SJCRH30 (cell line): ENCODE measurements at regions not wholly inside any gene's neighbourhood (a gene's known extent, or its start where the extent isn't known, plus 50 kb on each side); places are given as distances from the start of the nearest gene placed in this dataset.
A peak's percentile ranks its signal among the peaks of the same experiment; 100 is the strongest.
"Not testable (repeated sequence)": the region's sequence is repeated elsewhere in the genome, so short reads cannot be mapped to it uniquely, and the experiment has no call there.

Source experiments
- DNase-seq, 2 experiments: peaks; one replicate each; pipeline ENCODE4 v3.0.0-alpha.2; 2015 to 2020
- H3K27ac ChIP-seq: fragments of 250-450 bp; sonication (Bioruptor Pico); 2 replicates; pipeline ENCODE4 v1.5.1; 2020; ENCODE audit warnings: mild to moderate bottlenecking, moderate library complexity
- H3K27me3 ChIP-seq: fragments of 250-450 bp; sonication (Bioruptor Pico); 2 replicates; pipeline ENCODE4 v1.5.1; 2020; ENCODE audit warnings: mild to moderate bottlenecking, moderate library complexity
- H3K36me3 ChIP-seq: fragments of 250-450 bp; sonication (Bioruptor Pico); 2 replicates; pipeline ENCODE4 v1.5.1; 2020; ENCODE audit warnings: mild to moderate bottlenecking, moderate library complexity
- H3K4me1 ChIP-seq: fragments of 250-450 bp; sonication (Bioruptor Pico); 2 replicates; pipeline ENCODE4 v1.5.1; 2020; ENCODE audit warnings: mild to moderate bottlenecking, moderate library complexity
- H3K4me3 ChIP-seq: fragments of 250-450 bp; sonication (Bioruptor Pico); 2 replicates; pipeline ENCODE4 v1.5.1; 2020; ENCODE audit warnings: mild to moderate bottlenecking, moderate library complexity
- H3K9me3 ChIP-seq: fragments of 250-450 bp; sonication (Bioruptor Pico); replicated peaks from 2 replicates; pipeline ENCODE4 v1.5.1; 2020; ENCODE audit warnings: mild to moderate bottlenecking, moderate library complexity

- H3K4me1 ChIP-seq = no peaks in the 10 kb centered on the region
- H3K27me3 ChIP-seq = no peaks in the 10 kb centered on the region
- H3K36me3 ChIP-seq = no peaks in the 10 kb centered on the region
- H3K27ac ChIP-seq = no peak overlapping the region
- H3K9me3 ChIP-seq = no peaks in the 10 kb centered on the region
- DNase-seq = no peak
- H3K4me3 ChIP-seq = no peak overlapping the region
These were observed 183.4 kb downstream of the GNAI1 start for GRCh38 chr7:80318081-80318480.

- Histone ChIP-seq H3K27ac (no peak overlapping the region), H3K36me3 (no peaks in the 10 kb centered on the region), H3K9me3 (no peaks in the 10 kb centered on the region), H3K4me3 (no peak overlapping the region), H3K4me1 (no peaks in the 10 kb centered on the region), H3K27me3 (no peaks in the 10 kb centered on the region)
- no peak for DNase-seq
These were observed 182.2 kb downstream of the GNAI1 start for GRCh38 chr7:80316811-80317210.

- H3K9me3 ChIP-seq = no peaks in the 10 kb centered on the region
- H3K4me1 ChIP-seq = no peaks in the 10 kb centered on the region
- no peak overlapping the region for H3K27ac ChIP-seq
- no peaks in the 10 kb centered on the region for H3K27me3 ChIP-seq
- DNase-seq = no peak
- H3K36me3 ChIP-seq = no peaks in the 10 kb centered on the region
- H3K4me3 ChIP-seq = no peak overlapping the region
These were observed 179.1 kb downstream of the GNAI1 start for GRCh38 chr7:80313716-80314115.

- H3K9me3 ChIP-seq = no peaks in the 10 kb centered on the region
- H3K27ac ChIP-seq = no peak overlapping the region
- no peaks in the 10 kb centered on the region for H3K36me3 ChIP-seq
- DNase-seq = no peak
- H3K4me3 ChIP-seq = no peak overlapping the region
- H3K27me3 ChIP-seq = no peaks in the 10 kb centered on the region
- no peaks in the 10 kb centered on the region for H3K4me1 ChIP-seq
These were observed 178.5 kb downstream of the GNAI1 start for GRCh38 chr7:80313067-80313626.

- H3K27me3 ChIP-seq = no peaks in the 10 kb centered on the region
- H3K9me3 ChIP-seq = no peaks in the 10 kb centered on the region
- H3K4me1 ChIP-seq = no peaks in the 10 kb centered on the region
- H3K27ac ChIP-seq = no peak overlapping the region
- H3K4me3 ChIP-seq = no peak overlapping the region
- H3K36me3 ChIP-seq = no peaks in the 10 kb centered on the region
- DNase-seq = peak in 1 of 2 experiments; percentile 14
These were observed 177.6 kb downstream of the GNAI1 start for GRCh38 chr7:80312139-80312661.

- no peaks in the 10 kb centered on the region for H3K36me3 ChIP-seq
- no peaks in the 10 kb centered on the region for H3K27me3 ChIP-seq
- H3K27ac ChIP-seq = no peak overlapping the region
- H3K9me3 ChIP-seq = no peaks in the 10 kb centered on the region
- DNase-seq = no peak
- no peak overlapping the region for H3K4me3 ChIP-seq
- no peaks in the 10 kb centered on the region for H3K4me1 ChIP-seq
These were observed 176.7 kb downstream of the GNAI1 start for GRCh38 chr7:80311313-80311712.

- no peaks in the 10 kb centered on the region for H3K27me3 ChIP-seq
- no peaks in the 10 kb centered on the region for H3K9me3 ChIP-seq
- H3K36me3 ChIP-seq = no peaks in the 10 kb centered on the region
- no peak overlapping the region for H3K27ac ChIP-seq
- DNase-seq = no peak
- H3K4me3 ChIP-seq = no peak overlapping the region
- H3K4me1 ChIP-seq = no peaks in the 10 kb centered on the region
These were observed 175.4 kb downstream of the GNAI1 start for GRCh38 chr7:80309971-80310549.

GRCh38 chr7:80309377-80309776 lies 174.7 kb downstream of the GNAI1 start:
- Histone ChIP-seq H3K9me3 (no peaks in the 10 kb centered on the region), H3K4me3 (no peak overlapping the region), H3K27me3 (no peaks in the 10 kb centered on the region), H3K27ac (no peak overlapping the region), H3K4me1 (no peaks in the 10 kb centered on the region), H3K36me3 (no peaks in the 10 kb centered on the region)
- DNase-seq = no peak

GRCh38 chr7:80307227-80307856 lies 172.7 kb downstream of the GNAI1 start:
- Histone ChIP-seq H3K9me3 (no peaks in the 10 kb centered on the region), H3K27me3 (no peaks in the 10 kb centered on the region), H3K4me1 (no peaks in the 10 kb centered on the region), H3K4me3 (no peak overlapping the region), H3K27ac (no peak overlapping the region), H3K36me3 (no peaks in the 10 kb centered on the region)
- no peak for DNase-seq

GRCh38 chr7:80303315-80303714 lies 168.7 kb downstream of the GNAI1 start:
- H3K27ac ChIP-seq = no peak overlapping the region
- no peak overlapping the region for H3K4me3 ChIP-seq
- no peaks in the 10 kb centered on the region for H3K4me1 ChIP-seq
- no peaks in the 10 kb centered on the region for H3K9me3 ChIP-seq
- H3K27me3 ChIP-seq = no peaks in the 10 kb centered on the region
- no peak for DNase-seq
- no peaks in the 10 kb centered on the region for H3K36me3 ChIP-seq

- no peak for DNase-seq
These were observed 168.0 kb downstream of the GNAI1 start for GRCh38 chr7:80302636-80303035.

GRCh38 chr7:80302078-80302477 lies 167.4 kb downstream of the GNAI1 start:
- no peak overlapping the region for H3K27ac ChIP-seq
- no peaks in the 10 kb centered on the region for H3K27me3 ChIP-seq
- H3K4me1 ChIP-seq = no peaks in the 10 kb centered on the region
- H3K4me3 ChIP-seq = no peak overlapping the region
- DNase-seq = no peak
- H3K36me3 ChIP-seq = no peaks in the 10 kb centered on the region
- no peaks in the 10 kb centered on the region for H3K9me3 ChIP-seq

More at GRCh38 chr7:80302636-80303035, 168.0 kb downstream of the GNAI1 start:
- H3K9me3 ChIP-seq = no peaks in the 10 kb centered on the region
- H3K27me3 ChIP-seq = no peaks in the 10 kb centered on the region
- H3K36me3 ChIP-seq = no peaks in the 10 kb centered on the region
- H3K4me3 ChIP-seq = no peak overlapping the region
- H3K27ac ChIP-seq = no peak overlapping the region
- H3K4me1 ChIP-seq = no peaks in the 10 kb centered on the region

GRCh38 chr7:80298201-80298600 lies 163.6 kb downstream of the GNAI1 start:
- Histone ChIP-seq H3K27me3 (no peaks in the 10 kb centered on the region), H3K27ac (no peak overlapping the region), H3K4me1 (no peaks in the 10 kb centered on the region), H3K36me3 (no peaks in the 10 kb centered on the region), H3K9me3 (no peaks in the 10 kb centered on the region), H3K4me3 (no peak overlapping the region)
- no peak for DNase-seq

GRCh38 chr7:80294346-80294745 lies 159.7 kb downstream of the GNAI1 start:
- no peak overlapping the region for H3K27ac ChIP-seq
- no peaks in the 10 kb centered on the region for H3K27me3 ChIP-seq
- H3K36me3 ChIP-seq = no peaks in the 10 kb centered on the region
- no peaks in the 10 kb centered on the region for H3K4me1 ChIP-seq
- H3K4me3 ChIP-seq = no peak overlapping the region
- H3K9me3 ChIP-seq = no peaks in the 10 kb centered on the region
- DNase-seq = no peak

- not testable (repeated sequence) for H3K4me3 ChIP-seq, H3K36me3 ChIP-seq, H3K9me3 ChIP-seq, H3K27ac ChIP-seq, H3K27me3 ChIP-seq, DNase-seq, H3K4me1 ChIP-seq
These were observed 158.0 kb downstream of the GNAI1 start for GRCh38 chr7:80292634-80293033.
